PC-9 (cell line): ENCODE measurements at regions not wholly inside any gene's neighbourhood (a gene's known extent, or its start where the extent isn't known, plus 50 kb on each side); places are given as distances from the start of the nearest gene placed in this dataset.

Experiments
- BruUV-seq: library from RNA; stranded (reverse); fragments of 400-500 nt; replicated peaks from 2 replicates; lab custom pipeline; 2021; lab: Mats Ljungman, UMichigan
- CTCF ChIA-PET: fragments of 300-600 bp; sonication (Branson Sonifier 250); formaldehyde crosslinking; loops from one replicate; lab custom pipeline; 2022; ENCODE audit warnings: antibody characterized with exemption; lab: Charles Lee
- POLR2A ChIA-PET: fragments of 300-600 bp; sonication (Branson Sonifier 250); formaldehyde crosslinking; loops from one replicate; lab custom pipeline; 2022; ENCODE audit warnings: antibody characterized with exemption; ENCODE audit not compliant: unreplicated experiment; lab: Charles Lee
- DNase-seq, 2 experiments: peaks; one replicate each; pipeline versions ENCODE4 v3.0.0 to v3.0.0-alpha.2; 2015 to 2022; ENCODE audit warnings: mixed read lengths in 1 of 2
- H2AFZ ChIP-seq: fragments of 200-600 bp; sonication (generic); 2 replicates; pipeline ENCODE4 v1.8.1; 2017; ENCODE audit warnings: antibody characterized with exemption
- H3F3A ChIP-seq: fragments of 200-600 bp; sonication (generic); 2 replicates; pipeline ENCODE4 v1.8.1; 2017; ENCODE audit warnings: antibody characterized with exemption, mild to moderate bottlenecking, low read depth; ENCODE audit not compliant: insufficient read depth
- H3K27ac ChIP-seq: fragments of 200-600 bp; sonication (generic); 2 replicates; pipeline ENCODE4 v1.6.1; 2016; ENCODE audit warnings: mixed run types
- H3K27me3 ChIP-seq: fragments of 200-600 bp; sonication (generic); 2 replicates; pipeline ENCODE4 v1.6.1; 2016; ENCODE audit warnings: low read depth, mixed run types; ENCODE audit not compliant: insufficient read depth
- H3K36me3 ChIP-seq: fragments of 200-600 bp; sonication (generic); 2 replicates; pipeline ENCODE4 v1.6.1; 2016; ENCODE audit warnings: low read depth, mixed run types
- H3K4me1 ChIP-seq: fragments of 200-600 bp; sonication (generic); replicated peaks from 2 replicates; pipeline ENCODE4 v1.6.1; 2016; ENCODE audit warnings: mixed run types; ENCODE audit not compliant: insufficient read depth
- H3K4me2 ChIP-seq: fragments of 200-600 bp; sonication (generic); 2 replicates; pipeline ENCODE4 v1.6.1; 2017; ENCODE audit warnings: mixed run types
- H3K4me3 ChIP-seq: fragments of 200-600 bp; sonication (generic); 2 replicates; pipeline ENCODE4 v1.6.1; 2016; ENCODE audit warnings: mixed run types
- H3K79me2 ChIP-seq: fragments of 200-600 bp; sonication (generic); 2 replicates; pipeline ENCODE4 v1.6.1; 2017; ENCODE audit warnings: low read depth, mixed run types
- H3K9me2 ChIP-seq: fragments of 200-600 bp; sonication (generic); 2 replicates; pipeline ENCODE4 v1.8.1; 2017; ENCODE audit warnings: mild to moderate bottlenecking; ENCODE audit not compliant: insufficient read depth
- H3K9me3 ChIP-seq: fragments of 200-600 bp; sonication (generic); 2 replicates; pipeline ENCODE4 v1.8.1; 2016; ENCODE audit warnings: low read depth; ENCODE audit not compliant: insufficient read depth
- H4K20me1 ChIP-seq: fragments of 200-600 bp; sonication (generic); 2 replicates; pipeline ENCODE4 v1.8.1; 2017; ENCODE audit not compliant: insufficient read depth
- CTCF ChIP-seq: fragments of 200-600 bp; sonication (generic); conservative IDR thresholded peaks from 2 replicates; pipeline ENCODE4 v1.6.1; 2017; ENCODE audit warnings: mixed run types, antibody characterized with exemption, mild to moderate bottlenecking, moderate library complexity
- EZH2 ChIP-seq: fragments of 200-600 bp; sonication (generic); IDR thresholded peaks from 2 replicates; pipeline ENCODE4 v1.8.0; 2017; ENCODE audit warnings: antibody characterized with exemption, low read depth
- intact Hi-C: fragments of 100-400 bp; cut with micrococcal nuclease; formaldehyde crosslinking; loops from one replicate; pipeline ENCODE4 v1.10.0; 2022; ENCODE audit not compliant: unreplicated experiment

DNA sequence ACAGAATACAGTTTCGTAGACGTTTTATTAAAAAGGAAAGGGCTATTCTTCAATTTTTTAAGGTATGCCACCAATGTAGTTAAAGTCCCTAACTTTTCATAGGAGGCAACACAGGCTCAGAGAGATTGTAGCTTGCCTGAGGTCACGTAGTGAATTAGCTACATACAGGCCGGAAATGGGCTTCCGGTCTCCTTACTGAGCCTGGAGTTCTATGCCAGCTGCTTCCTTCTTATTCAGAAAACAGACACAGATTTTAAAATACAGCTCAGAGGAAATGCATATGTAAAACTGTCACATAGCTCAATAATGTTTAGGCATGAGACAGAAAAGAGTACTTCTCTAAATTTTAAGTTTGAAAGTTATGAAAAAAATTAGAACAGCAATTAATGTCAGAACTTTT, 85.4 kb upstream of the TUBA3C start:
- H3K4me2 ChIP-seq, result no peak overlapping the region
- H2AFZ ChIP-seq, result no peak overlapping the region
- intact Hi-C loops, result no loop called here
- DNase-seq, result no peak
- no peaks in the 10 kb centered on the region for H3F3A ChIP-seq
- H3K9me2 ChIP-seq, result no peaks in the 10 kb centered on the region
- H3K27ac ChIP-seq, result no peak overlapping the region
- no peak overlapping the region for H3K4me3 ChIP-seq
- BruUV-seq, result no TSS peak
- H3K27me3 ChIP-seq, result peaks cover 32% of the 10 kb centered on the region
- H3K4me1 ChIP-seq, result no peaks in the 10 kb centered on the region
- H4K20me1 ChIP-seq, result no peaks in the 10 kb centered on the region
- no peaks in the 10 kb centered on the region for H3K79me2 ChIP-seq
- no peaks in the 10 kb centered on the region for H3K9me3 ChIP-seq
- ChIA-PET CTCF (no interaction called here), POLR2A (no interaction called here)
- no peak for TF ChIP-seq EZH2
- no peak for TF ChIP-seq CTCF
- H3K36me3 ChIP-seq, result no peaks in the 10 kb centered on the region

DNA sequence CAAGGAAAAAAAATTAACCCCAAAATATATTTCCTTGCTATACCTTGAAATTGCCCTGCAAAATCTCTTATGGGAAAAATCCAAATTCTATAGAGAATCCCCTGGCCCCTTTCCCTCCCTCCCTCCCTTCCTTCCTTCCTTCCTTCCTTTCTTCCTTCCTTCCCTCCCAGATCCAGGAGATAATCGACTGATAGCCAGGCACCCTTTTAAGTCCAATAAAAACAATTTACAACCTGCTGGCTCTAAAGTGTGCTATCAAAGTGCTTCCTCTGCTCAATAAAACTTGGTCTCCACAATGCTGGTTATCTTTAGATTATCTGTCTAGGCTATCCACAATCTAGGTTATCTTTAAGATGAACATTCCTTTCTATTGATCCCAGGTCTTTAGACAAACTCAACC, 83.1 kb upstream of the TUBA3C start:
- intact Hi-C loops, result no loop called here
- Histone ChIP-seq H3K4me1 (no peaks in the 10 kb centered on the region), H3F3A (no peaks in the 10 kb centered on the region), H3K9me2 (no peaks in the 10 kb centered on the region), H4K20me1 (no peaks in the 10 kb centered on the region), H3K4me2 (no peak overlapping the region), H3K27ac (no peak overlapping the region), H3K9me3 (no peaks in the 10 kb centered on the region), H3K36me3 (no peaks in the 10 kb centered on the region), H2AFZ (no peak overlapping the region), H3K79me2 (no peaks in the 10 kb centered on the region), H3K4me3 (no peak overlapping the region), H3K27me3 (peaks cover 29% of the 10 kb centered on the region)
- no TSS peak for BruUV-seq
- ChIA-PET CTCF (no interaction called here), POLR2A (no interaction called here)
- TF ChIP-seq CTCF (no peak), EZH2 (no peak)
- DNase-seq, result no peak

DNA sequence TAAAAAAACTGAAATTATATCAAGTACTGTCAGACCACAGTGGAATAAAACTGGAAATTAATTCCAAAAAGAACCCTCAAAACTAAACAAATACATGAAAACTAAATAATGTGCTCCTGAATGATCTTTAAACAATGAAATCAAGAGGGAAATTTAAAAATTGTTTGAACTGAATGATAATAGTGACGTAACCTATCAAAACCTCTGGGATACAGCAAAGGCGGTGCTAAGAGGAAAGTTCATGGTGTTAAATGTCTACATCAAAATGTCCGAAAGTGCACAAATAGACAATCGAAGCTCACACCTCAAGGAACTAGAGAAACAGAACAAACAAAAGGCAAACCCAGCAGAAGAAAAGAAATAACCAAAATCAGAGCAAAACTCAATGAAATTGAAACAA, 70.8 kb upstream of the TUBA3C start:
- H3K4me3 ChIP-seq, result no peak overlapping the region
- no peaks in the 10 kb centered on the region for H3K4me1 ChIP-seq
- H3K4me2 ChIP-seq, result no peak overlapping the region
- no peaks in the 10 kb centered on the region for H3K79me2 ChIP-seq
- H3K27me3 ChIP-seq, result peaks cover 4% of the 10 kb centered on the region; the same call in 1 of the 2 replicates
- no peak overlapping the region for H3K27ac ChIP-seq
- POLR2A ChIA-PET, result interaction anchor here (0.6 kb wide), 1 partner anchor 140 kb away, joined by 11 read pairs; no protein-coding TSS in a partner anchor
- no peaks in the 10 kb centered on the region for H4K20me1 ChIP-seq
- CTCF ChIA-PET, result no interaction called here
- no peak for DNase-seq
- no peak overlapping the region for H2AFZ ChIP-seq
- H3K36me3 ChIP-seq, result no peaks in the 10 kb centered on the region
- no peaks in the 10 kb centered on the region for H3K9me2 ChIP-seq
- intact Hi-C loops, result no loop called here
- H3F3A ChIP-seq, result no peaks in the 10 kb centered on the region
- BruUV-seq, result no TSS peak
- TF ChIP-seq EZH2, result no peak
- no peak for TF ChIP-seq CTCF
- no peaks in the 10 kb centered on the region for H3K9me3 ChIP-seq
